DND-41 (cell line): ENCODE measurements at regions not wholly inside any gene's neighbourhood (a gene's known extent, or its start where the extent isn't known, plus 50 kb on each side); places are given as distances from the start of the nearest gene placed in this dataset.

Experiments used
- CTCF ChIP-seq: IDR thresholded peaks from 2 replicates; pipeline ENCODE4 v1.5.1; 2012; ENCODE audit warnings: borderline replicate concordance, low read length, moderate library complexity, mild to moderate bottlenecking; ENCODE audit not compliant: poor library complexity, severe bottlenecking; ENCODE audit errors: extremely low read depth
- EZH2 ChIP-seq: IDR thresholded peaks from 3 replicates; pipeline ENCODE4 v1.6.1; 2012; ENCODE audit warnings: borderline replicate concordance, low read depth, mild to moderate bottlenecking, moderate library complexity, low read length, inconsistent platforms; ENCODE audit not compliant: severe bottlenecking

- TF ChIP-seq CTCF (no peak), EZH2 (no peak)
Measured at GRCh38 chr5:38086777-38087176, 171.6 kb upstream of the EGFLAM start.
